ENCODE measurements at regions not wholly inside any gene's neighbourhood (a gene's known extent, or its start where the extent isn't known, plus 50 kb on each side); places are given as distances from the start of the nearest gene placed in this dataset.
A peak's percentile ranks its signal among the peaks of the same experiment; 100 is the strongest.
"Not testable (repeated sequence)": the region's sequence is repeated elsewhere in the genome, so short reads cannot be mapped to it uniquely, and the experiment has no call there.

GRCh38 chr12:5102261-5102789, 58.6 kb downstream of the KCNA5 start:
- Histone ChIP-seq H3K27ac (ENCODE audit: low read depth, low read length) (peak overlapping the region; percentile 89), H3K9me3 (ENCODE audit: control insufficient read depth, insufficient read depth, low read length) (no peaks in the 10 kb centered on the region), H3K27me3 (ENCODE audit: control insufficient read depth, insufficient read depth, low read length) (no peaks in the 10 kb centered on the region), H3K4me3 (ENCODE audit: low read depth, low read length) (no peak overlapping the region)
- TF ChIP-seq, protein P1, sequence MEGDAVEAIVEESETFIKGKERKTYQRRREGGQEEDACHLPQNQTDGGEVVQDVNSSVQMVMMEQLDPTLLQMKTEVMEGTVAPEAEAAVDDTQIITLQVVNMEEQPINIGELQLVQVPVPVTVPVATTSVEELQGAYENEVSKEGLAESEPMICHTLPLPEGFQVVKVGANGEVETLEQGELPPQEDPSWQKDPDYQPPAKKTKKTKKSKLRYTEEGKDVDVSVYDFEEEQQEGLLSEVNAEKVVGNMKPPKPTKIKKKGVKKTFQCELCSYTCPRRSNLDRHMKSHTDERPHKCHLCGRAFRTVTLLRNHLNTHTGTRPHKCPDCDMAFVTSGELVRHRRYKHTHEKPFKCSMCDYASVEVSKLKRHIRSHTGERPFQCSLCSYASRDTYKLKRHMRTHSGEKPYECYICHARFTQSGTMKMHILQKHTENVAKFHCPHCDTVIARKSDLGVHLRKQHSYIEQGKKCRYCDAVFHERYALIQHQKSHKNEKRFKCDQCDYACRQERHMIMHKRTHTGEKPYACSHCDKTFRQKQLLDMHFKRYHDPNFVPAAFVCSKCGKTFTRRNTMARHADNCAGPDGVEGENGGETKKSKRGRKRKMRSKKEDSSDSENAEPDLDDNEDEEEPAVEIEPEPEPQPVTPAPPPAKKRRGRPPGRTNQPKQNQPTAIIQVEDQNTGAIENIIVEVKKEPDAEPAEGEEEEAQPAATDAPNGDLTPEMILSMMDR (IDR thresholded peaks at IDR 0.05; ENCODE audit: low read depth, low read length) = no peak
- ChIA-PET POLR2A (interaction anchor here (0.7 to 1.0 kb wide), 2 partner anchors 13 to 64 kb away, joined by 3 read pairs; no protein-coding TSS in a partner anchor), CTCF (interaction anchor here (0.6 to 0.7 kb wide), 2 partner anchors 18 to 330 kb away, joined by 3 read pairs; no protein-coding TSS in a partner anchor)
- DNase-seq (ENCODE audit: low read depth, low spot score) = peak; percentile 61

- peak overlapping the region; percentile 80 for H3K27ac ChIP-seq (ENCODE audit: low read depth, low read length)
- ChIA-PET CTCF (interaction anchor here (0.6 to 1.9 kb wide), 3 partner anchors 18 to 329 kb away, joined by 3 to 8 read pairs (median 3); no protein-coding TSS in a partner anchor), POLR2A (interaction anchor here (0.7 to 1.0 kb wide), 2 partner anchors 14 to 64 kb away, joined by 3 read pairs; no protein-coding TSS in a partner anchor)
- no peaks in the 10 kb centered on the region for H3K27me3 ChIP-seq (ENCODE audit: control insufficient read depth, insufficient read depth, low read length)
- TF ChIP-seq, protein P1 (IDR thresholded peaks at IDR 0.05; ENCODE audit: low read depth, low read length) = no peak
- H3K4me3 ChIP-seq (ENCODE audit: low read depth, low read length) = no peak overlapping the region
- no peaks in the 10 kb centered on the region for H3K9me3 ChIP-seq (ENCODE audit: control insufficient read depth, insufficient read depth, low read length)
- no peak for DNase-seq (ENCODE audit: low read depth, low spot score)
These were observed 59.1 kb downstream of the KCNA5 start for GRCh38 chr12:5102806-5103205.

- Histone ChIP-seq H3K27ac (ENCODE audit: low read depth, low read length) (no peak overlapping the region), H3K4me3 (ENCODE audit: low read depth, low read length) (no peak overlapping the region), H3K9me3 (ENCODE audit: control insufficient read depth, insufficient read depth, low read length) (no peaks in the 10 kb centered on the region), H3K27me3 (ENCODE audit: control insufficient read depth, insufficient read depth, low read length) (no peaks in the 10 kb centered on the region)
- TF ChIP-seq, protein P1 (IDR thresholded peaks at IDR 0.05; ENCODE audit: low read depth, low read length) = no peak
- CTCF ChIA-PET = interaction anchor here (1.4 kb wide), 1 partner anchor 27 kb away, joined by 3 read pairs; no protein-coding TSS in a partner anchor
- no peak for DNase-seq (ENCODE audit: low read depth, low spot score)
- POLR2A ChIA-PET = no interaction called here
These were observed 66.7 kb downstream of the KCNA5 start for GRCh38 chr12:5110345-5110744.

- Histone ChIP-seq H3K27ac (ENCODE audit: low read depth, low read length) (no peak overlapping the region), H3K4me3 (ENCODE audit: low read depth, low read length) (no peak overlapping the region), H3K27me3 (ENCODE audit: control insufficient read depth, insufficient read depth, low read length) (no peaks in the 10 kb centered on the region), H3K9me3 (ENCODE audit: control insufficient read depth, insufficient read depth, low read length) (no peaks in the 10 kb centered on the region)
- ChIA-PET POLR2A (no interaction called here), CTCF (interaction anchor here (0.6 to 1.1 kb wide), 2 partner anchors 67 to 314 kb away, joined by 3 read pairs; no protein-coding TSS in a partner anchor)
- TF ChIP-seq, protein P1 (IDR thresholded peaks at IDR 0.05; ENCODE audit: low read depth, low read length) = no peak
- no peak for DNase-seq (ENCODE audit: low read depth, low spot score)
These were observed 70.8 kb downstream of the KCNA5 start for GRCh38 chr12:5114436-5114835.

- H3K27ac ChIP-seq (ENCODE audit: low read depth, low read length); H3K9me3 ChIP-seq (ENCODE audit: control insufficient read depth, insufficient read depth, low read length); POLR2A ChIA-PET; H3K4me3 ChIP-seq (ENCODE audit: low read depth, low read length); H3K27me3 ChIP-seq (ENCODE audit: control insufficient read depth, insufficient read depth, low read length); DNase-seq (ENCODE audit: low read depth, low spot score); CTCF ChIA-PET: not testable (repeated sequence)
These were observed 78.1 kb downstream of the KCNA5 start for GRCh38 chr12:5121784-5122183.

DNA sequence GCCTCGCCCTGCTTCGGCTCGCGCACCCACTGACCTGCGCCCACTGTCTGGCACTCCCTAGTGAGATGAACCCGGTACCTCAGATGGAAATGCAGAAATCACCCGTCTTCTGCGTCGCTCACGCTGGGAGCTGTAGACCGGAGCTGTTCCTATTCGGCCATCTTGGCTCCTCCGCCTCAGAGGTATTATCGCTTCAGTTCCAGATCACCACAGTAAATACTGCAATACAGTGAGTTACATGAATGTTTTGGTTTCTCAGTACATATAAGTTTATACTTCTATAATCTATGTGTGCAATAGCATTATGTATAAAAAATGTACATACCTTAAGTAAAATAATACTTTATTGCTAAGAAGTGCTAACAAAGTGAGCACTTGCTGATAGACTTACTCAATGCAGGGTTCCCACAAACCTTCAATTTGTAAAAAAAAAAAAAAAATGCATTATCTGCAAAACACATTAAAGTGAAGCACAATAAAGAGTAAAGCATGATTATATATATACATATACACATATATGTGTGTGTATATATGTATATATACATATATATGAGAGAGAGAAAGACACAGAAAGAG, 78.7 kb downstream of the KCNA5 start:
- POLR2A ChIA-PET; H3K4me3 ChIP-seq (ENCODE audit: low read depth, low read length); CTCF ChIA-PET; DNase-seq (ENCODE audit: low read depth, low spot score); H3K27me3 ChIP-seq (ENCODE audit: control insufficient read depth, insufficient read depth, low read length); H3K9me3 ChIP-seq (ENCODE audit: control insufficient read depth, insufficient read depth, low read length); H3K27ac ChIP-seq (ENCODE audit: low read depth, low read length): not testable (repeated sequence)
